H1 (cell line): ENCODE measurements at regions not wholly inside any gene's neighbourhood (a gene's known extent, or its start where the extent isn't known, plus 50 kb on each side); places are given as distances from the start of the nearest gene placed in this dataset.

ENCODE experiments used
- CTCF ChIA-PET: fragments of 300-600 bp; sonication (Branson Sonifier 250); formaldehyde crosslinking; loops from one replicate; lab custom pipeline; 2021; ENCODE audit not compliant: partially characterized antibody; lab: Charles Lee
- POLR2A ChIA-PET: fragments of 300-600 bp; sonication (Branson Sonifier 250); formaldehyde crosslinking; loops from one replicate; lab custom pipeline; 2021; ENCODE audit warnings: inconsistent platforms; ENCODE audit not compliant: partially characterized antibody; lab: Charles Lee
- DNase-seq, 2 experiments: peaks; one replicate each; pipeline versions ENCODE4 v3.0.0 to v3.0.0-alpha.2; 2010 to 2022; ENCODE audit warnings: low spot score in 2 of 2, low read depth in 1 of 2, mixed read lengths in 1 of 2
- FAIRE-seq: peaks from 2 replicates; lab custom pipeline; 2011; peaks lifted over from hg19 to GRCh38; lab: Jason Lieb, UNC
- H2AFZ ChIP-seq: 2 replicates; pipeline ENCODE4 v1.8.1; 2012; ENCODE audit warnings: low read length, inconsistent platforms
- H2AK5ac ChIP-seq: 2 replicates; pipeline ENCODE4 v1.6.1; 2013; ENCODE audit warnings: low read depth, low read length
- H2BK120ac ChIP-seq: replicated peaks from 2 replicates; pipeline ENCODE3; 2013; ENCODE audit warnings: low read depth, low read length, inconsistent platforms
- H2BK12ac ChIP-seq: 2 replicates; pipeline ENCODE4 v1.6.1; 2013; ENCODE audit warnings: low read depth, low read length
- H2BK15ac ChIP-seq: 2 replicates; pipeline ENCODE4 v1.6.1; 2013; ENCODE audit warnings: low read length
- H2BK20ac ChIP-seq: 2 replicates; pipeline ENCODE4 v1.6.1; 2013; ENCODE audit warnings: low read length
- H2BK5ac ChIP-seq: 2 replicates; pipeline ENCODE4 v1.6.1; 2013; ENCODE audit warnings: low read depth, low read length
- H3K14ac ChIP-seq: 2 replicates; pipeline ENCODE4 v1.6.1; 2013; ENCODE audit warnings: inconsistent platforms; ENCODE audit not compliant: insufficient read length
- H3K18ac ChIP-seq: 2 replicates; pipeline ENCODE4 v1.6.1; 2013; ENCODE audit warnings: low read length; ENCODE audit errors: extremely low read depth
- H3K23ac ChIP-seq: 2 replicates; pipeline ENCODE4 v1.6.1; 2013; ENCODE audit warnings: inconsistent platforms; ENCODE audit not compliant: insufficient read length
- H3K23me2 ChIP-seq: 2 replicates; pipeline ENCODE4 v1.6.1; 2013; ENCODE audit warnings: low read depth, low read length
- H3K27ac ChIP-seq: 2 replicates; pipeline ENCODE4 v1.6.1; 2011; ENCODE audit warnings: low read depth, low read length, inconsistent platforms
- H3K27me3 ChIP-seq, 4 experiments: replicated peaks in 1 of 4; 1 replicate in 1 of 4; 2 replicates in 3 of 4; pipeline versions ENCODE4 v1.6.1 to v1.8.1; 2011 to 2013; ENCODE audit warnings: low read length in 3 of 4, mild to moderate bottlenecking in 3 of 4, inconsistent platforms in 2 of 4, mixed read lengths in 2 of 4, moderate library complexity in 1 of 4; ENCODE audit not compliant: control insufficient read depth in 3 of 4, insufficient read depth in 3 of 4; ENCODE audit errors: extremely low read depth in 1 of 4
- H3K36me3 ChIP-seq, 4 experiments: 2 replicates each; pipeline versions ENCODE4 v1.6.1 to v1.8.1; 2011 to 2013; ENCODE audit warnings: mild to moderate bottlenecking in 4 of 4, low read length in 3 of 4, moderate library complexity in 2 of 4, control low read depth in 1 of 4, inconsistent platforms in 1 of 4; ENCODE audit not compliant: insufficient read depth in 4 of 4, control insufficient read depth in 2 of 4
- H3K4ac ChIP-seq: replicated peaks from 2 replicates; pipeline ENCODE3; 2013; ENCODE audit warnings: low read length, low read depth, mixed read lengths, inconsistent platforms; ENCODE audit not compliant: insufficient read length
- H3K4me1 ChIP-seq, 4 experiments: replicated peaks in 1 of 4; 1 replicate in 1 of 4; 2 replicates in 3 of 4; pipeline versions ENCODE4 v1.6.1 to v1.8.1; 2011 to 2013; ENCODE audit warnings: low read length in 3 of 4, inconsistent platforms in 2 of 4, mixed read lengths in 1 of 4; ENCODE audit not compliant: insufficient read depth in 4 of 4, control insufficient read depth in 3 of 4
- H3K4me2 ChIP-seq, 2 experiments: 2 replicates each; pipeline versions ENCODE4 v1.6.1 to v1.8.1; 2011 to 2013; ENCODE audit warnings: low read depth in 2 of 2, low read length in 2 of 2, control low read depth in 1 of 2, inconsistent platforms in 1 of 2, mild to moderate bottlenecking in 1 of 2; ENCODE audit not compliant: insufficient read depth in 1 of 2
- H3K4me3 ChIP-seq, 4 experiments: fragments of 200-600, 300-600 bp in 1 of 4; sonication (generic), shearing (Covaris generic), sonication (Bioruptor Twin) in 1 of 4; 2 replicates each; pipeline versions ENCODE4 v1.5.1 to v1.8.1; 2011 to 2016; ENCODE audit warnings: low read length in 4 of 4, low read depth in 3 of 4, control low read depth in 2 of 4, inconsistent platforms in 2 of 4, mild to moderate bottlenecking in 2 of 4, mixed read lengths in 1 of 4, moderate library complexity in 1 of 4; ENCODE audit not compliant: insufficient read depth in 2 of 4; ENCODE audit errors: extremely low read depth in 1 of 4
- H3K56ac ChIP-seq: replicated peaks from 2 replicates; pipeline ENCODE3; 2013; ENCODE audit warnings: low read depth, mild to moderate bottlenecking, mixed read lengths, low read length, inconsistent platforms; ENCODE audit not compliant: insufficient read length
- H3K79me1 ChIP-seq: 2 replicates; pipeline ENCODE4 v1.6.1; 2013; ENCODE audit warnings: low read depth, low read length, control low read depth
- H3K79me2 ChIP-seq, 2 experiments: 2 replicates each; pipeline versions ENCODE4 v1.6.1 to v1.8.1; 2012 to 2013; ENCODE audit warnings: low read length in 2 of 2, mild to moderate bottlenecking in 2 of 2, inconsistent platforms in 1 of 2; ENCODE audit not compliant: insufficient read depth in 2 of 2, control insufficient read depth in 1 of 2
- H3K9ac ChIP-seq, 4 experiments: replicated peaks in 1 of 4; 1 replicate in 1 of 4; 2 replicates in 3 of 4; pipeline versions ENCODE4 v1.6.1 to v1.8.1; 2011 to 2013; ENCODE audit warnings: low read depth in 3 of 4, low read length in 3 of 4, control low read depth in 2 of 4, mild to moderate bottlenecking in 2 of 4, moderate library complexity in 2 of 4, inconsistent platforms in 1 of 4; ENCODE audit errors: extremely low read depth in 1 of 4
- H3K9me3 ChIP-seq, 2 experiments: 2 replicates each; pipeline versions ENCODE4 v1.6.1 to v1.8.1; 2012 to 2013; ENCODE audit warnings: mild to moderate bottlenecking in 2 of 2, moderate library complexity in 2 of 2, control low read depth in 1 of 2, inconsistent platforms in 1 of 2, low read depth in 1 of 2, low read length in 1 of 2, mixed read lengths in 1 of 2; ENCODE audit not compliant: insufficient read depth in 2 of 2
- H4K20me1 ChIP-seq, 2 experiments: replicated peaks in 1 of 2; 2 replicates each; pipeline versions ENCODE3 to v1.8.1; 2011 to 2013; ENCODE audit warnings: inconsistent platforms in 2 of 2, low read length in 2 of 2, mild to moderate bottlenecking in 1 of 2; ENCODE audit not compliant: insufficient read depth in 2 of 2, control insufficient read depth in 1 of 2
- H4K5ac ChIP-seq: 2 replicates; pipeline ENCODE4 v1.6.1; 2013; ENCODE audit warnings: low read length, low read depth, mixed read lengths, inconsistent platforms; ENCODE audit not compliant: insufficient read length
- H4K8ac ChIP-seq: 2 replicates; pipeline ENCODE4 v1.8.0; 2013; ENCODE audit warnings: mild to moderate bottlenecking, moderate library complexity, low read length, inconsistent platforms; ENCODE audit not compliant: insufficient read depth; ENCODE audit errors: extremely low read depth
- H4K91ac ChIP-seq: replicated peaks from 2 replicates; pipeline ENCODE3; 2013; ENCODE audit warnings: low read length, mixed read lengths, inconsistent platforms; ENCODE audit not compliant: insufficient read length
- ASH2L ChIP-seq: fragments of 200-600, 300-600 bp; sonication (generic); IDR thresholded peaks from one replicate; pipeline ENCODE4 v1.7.1; 2017; ENCODE audit warnings: low read length
- MAFK ChIP-seq: IDR thresholded peaks from 2 replicates; pipeline ENCODE4 v1.6.1; 2012; ENCODE audit warnings: low read depth, mild to moderate bottlenecking, improper control_type of control experiment, low read length
- SIX5 ChIP-seq: IDR thresholded peaks from 2 replicates; pipeline ENCODE4 v1.6.1; 2011; ENCODE audit warnings: mild to moderate bottlenecking, low read depth, low read length
- TEAD4 ChIP-seq: IDR thresholded peaks from 2 replicates; pipeline ENCODE4 v1.6.1; 2012; ENCODE audit warnings: low read depth, low read length, inconsistent platforms, mixed read lengths
- WGBS, 2 experiments: shearing (Covaris generic) in 1 of 2; methylation state at CpG; one replicate each; pipeline versions ENCODE4 v1.1.6 to v1.1.7; 2013 to 2015; ENCODE audit warnings: low lambda C conversion rate in 2 of 2, mixed read lengths in 2 of 2, inconsistent platforms in 1 of 2, low coverage in 1 of 2, missing lambda C conversion rate in 1 of 2; ENCODE audit not compliant: insufficient replicate concordance in 2 of 2, insufficient coverage in 1 of 2, insufficient read length in 1 of 2; ENCODE audit errors: extremely low coverage in 1 of 2, missing lambda C conversion rate in 1 of 2; 5-methylcytosine and 5-hydroxymethylcytosine counted together

DNA sequence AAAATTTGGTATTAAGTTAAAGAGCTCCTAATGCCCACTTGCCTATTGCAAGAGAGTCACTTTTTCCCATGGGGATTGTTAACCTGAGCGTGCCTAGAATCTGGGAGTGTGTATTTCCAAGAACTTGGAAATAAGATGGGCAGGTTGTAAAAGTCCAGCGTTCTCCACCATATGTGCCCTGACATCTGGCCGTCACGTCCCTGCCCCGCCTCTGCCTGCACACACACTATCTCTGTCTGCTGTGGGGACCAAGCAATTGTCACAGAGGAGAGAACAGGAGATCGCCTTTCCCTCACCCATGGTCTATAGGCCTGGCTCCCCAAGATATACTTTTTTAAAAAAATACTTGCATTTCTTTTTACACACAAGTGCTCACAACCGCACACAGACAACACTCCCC is 396.5 kb upstream of the PFKP start:
- H3K36me3 ChIP-seq, result no peaks in the 10 kb centered on the region
- H3K4me2 ChIP-seq, result no peak overlapping the region
- no peak overlapping the region for H4K91ac ChIP-seq
- H2BK15ac ChIP-seq, result no peak overlapping the region
- CTCF ChIA-PET, result interaction anchor here (0.5 kb wide), 1 partner anchor 367 kb away, joined by 3 read pairs; no protein-coding TSS in a partner anchor
- no peak overlapping the region for H3K9ac ChIP-seq
- DNase-seq (no peak), FAIRE-seq (no peak)
- H3K23me2 ChIP-seq, result peaks cover 4% of the 10 kb centered on the region; the same call in 1 of the 2 replicates
- H3K79me2 ChIP-seq, result no peaks in the 10 kb centered on the region
- H3K27me3 ChIP-seq, result no peaks in the 10 kb centered on the region; a peak in 1 of 7 replicates
- 83% methylated on average over 7 of the region's 7 CpGs; no CpG with 5 or more reads in 1 of the 2 experiments for WGBS, 2 experiments
- TF ChIP-seq TEAD4, result no peak
- no peak for TF ChIP-seq MAFK
- no peak for TF ChIP-seq ASH2L
- TF ChIP-seq SIX5, result no peak
- H3K4me1 ChIP-seq, result peaks cover 0 to 4% (median 0%) of the 10 kb centered on the region in 4 experiments; a peak in 1 of 7 replicates
- H2BK20ac ChIP-seq, result no peak overlapping the region
- no peak overlapping the region for H3K14ac ChIP-seq
- no peak overlapping the region for H2AFZ ChIP-seq
- H4K8ac ChIP-seq, result no peak overlapping the region
- no peak overlapping the region for H3K23ac ChIP-seq
- no peak overlapping the region for H3K18ac ChIP-seq
- no peak overlapping the region for H2BK5ac ChIP-seq
- POLR2A ChIA-PET, result no interaction called here
- H3K56ac ChIP-seq, result no peak overlapping the region
- H3K9me3 ChIP-seq, result no peaks in the 10 kb centered on the region
- H3K27ac ChIP-seq, result no peak overlapping the region
- no peak overlapping the region for H2BK120ac ChIP-seq
- H3K4ac ChIP-seq, result no peak overlapping the region
- no peak overlapping the region for H2BK12ac ChIP-seq
- H4K5ac ChIP-seq, result no peak overlapping the region
- H3K4me3 ChIP-seq, result no peak overlapping the region
- no peak overlapping the region for H2AK5ac ChIP-seq
- H3K79me1 ChIP-seq, result no peaks in the 10 kb centered on the region
- no peaks in the 10 kb centered on the region for H4K20me1 ChIP-seq
